Activated T-cell treated with anti-CD3 and anti-CD28 coated beads, Interleukin-2, amount 50 U/mL, for 72 hours (primary cell): ENCODE measurements at regions not wholly inside any gene's neighbourhood (a gene's known extent, or its start where the extent isn't known, plus 50 kb on each side); places are given as distances from the start of the nearest gene placed in this dataset.

Experiments
- ATAC-seq, 2 donors: fragments of 150-1000 bp; cut with Tn5 transposase; replicated peaks in 1 of 2; 2 replicates each; pipeline ENCODE4 v1.10.0; 2021; ENCODE audit warnings: moderate library complexity in 2 of 2, mild to moderate bottlenecking in 1 of 2
- DNase-seq, 2 donors: peaks; one replicate each; pipeline ENCODE4 v3.0.0; 2021 to 2022; ENCODE audit warnings: mixed read lengths in 1 of 2
- H3K27ac Mint-ChIP-seq: one replicate; pipeline ENCODE4 v1.8.0; 2022; ENCODE audit warnings: mild to moderate bottlenecking, moderate library complexity, mixed read lengths
- H3K27me3 Mint-ChIP-seq: one replicate; pipeline ENCODE4 v1.8.0; 2022; ENCODE audit warnings: low read depth, mixed read lengths
- H3K36me3 Mint-ChIP-seq, 2 donors: one replicate each; pipeline ENCODE4 v1.8.0; 2022; ENCODE audit warnings: mixed read lengths in 2 of 2, mild to moderate bottlenecking in 1 of 2; ENCODE audit not compliant: insufficient read depth in 2 of 2
- H3K4me1 Mint-ChIP-seq: one replicate; pipeline ENCODE4 v1.8.0; 2022; ENCODE audit warnings: low read depth, mixed read lengths
- H3K4me3 Mint-ChIP-seq, 2 donors: one replicate each; pipeline ENCODE4 v1.8.0; 2022; ENCODE audit warnings: mild to moderate bottlenecking in 2 of 2, mixed read lengths in 2 of 2, moderate library complexity in 2 of 2
- H3K9me3 Mint-ChIP-seq, 2 donors: one replicate each; pipeline ENCODE4 v1.8.0; 2022; ENCODE audit warnings: mixed read lengths in 2 of 2

GRCh38 chr15:72907733-72908132 is 124.2 kb upstream of the ADPGK start:
- Mint-ChIP-seq H3K4me1 (no peaks in the 10 kb centered on the region), H3K36me3 (no peaks in the 10 kb centered on the region), H3K27me3 (peaks cover 23% of the 10 kb centered on the region), H3K27ac (no peak overlapping the region), H3K9me3 (no peaks in the 10 kb centered on the region), H3K4me3 (no peak overlapping the region)
- ATAC-seq (no peak), DNase-seq (no peak)

- peaks cover 42% of the 10 kb centered on the region for H3K27me3 Mint-ChIP-seq
- DNase-seq = no peak
- no peaks in the 10 kb centered on the region for H3K4me1 Mint-ChIP-seq
These were observed 119.3 kb upstream of the ADPGK start for GRCh38 chr15:72902919-72903260.

DNA sequence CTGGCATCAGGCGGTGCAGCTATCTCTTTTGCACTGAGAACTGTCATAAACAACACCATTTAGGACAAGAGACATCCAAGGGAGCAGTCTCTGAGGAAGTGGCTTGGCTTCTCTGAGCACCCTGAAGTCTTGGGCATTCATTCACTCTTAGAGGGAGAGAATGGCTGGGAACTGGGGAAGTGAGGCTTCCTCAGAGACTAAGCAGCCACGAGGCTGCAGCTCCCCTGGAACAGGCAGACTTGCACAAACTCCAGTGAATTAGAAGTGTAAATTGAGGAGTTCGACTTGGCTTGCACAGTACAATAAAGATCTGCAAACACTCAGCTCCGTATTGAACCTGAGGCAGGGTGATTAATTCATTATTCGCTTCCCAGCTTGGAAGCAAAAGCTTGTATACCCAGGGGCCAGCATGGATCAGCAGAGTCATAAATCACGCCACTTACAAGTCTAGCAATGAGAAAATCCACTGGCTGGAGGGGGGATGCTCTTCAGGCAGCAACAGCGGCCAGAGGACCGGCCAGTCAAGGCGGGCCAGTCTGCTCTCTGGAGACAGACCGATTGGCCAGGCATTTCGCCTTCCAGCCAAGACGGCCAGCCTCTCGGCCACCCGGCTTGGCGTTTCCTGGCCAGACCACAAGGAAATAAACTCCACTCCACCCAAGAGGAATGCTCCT is 118.8 kb upstream of the ADPGK start:
- DNase-seq (no peak), ATAC-seq (no peak)
- H3K4me3 Mint-ChIP-seq = no peak overlapping the region
- no peaks in the 10 kb centered on the region for H3K9me3 Mint-ChIP-seq
- no peaks in the 10 kb centered on the region for H3K36me3 Mint-ChIP-seq
- no peak overlapping the region for H3K27ac Mint-ChIP-seq
- no peaks in the 10 kb centered on the region for H3K4me1 Mint-ChIP-seq
- H3K27me3 Mint-ChIP-seq = peaks cover 42% of the 10 kb centered on the region

More at GRCh38 chr15:72902919-72903260, 119.3 kb upstream of the ADPGK start:
- Mint-ChIP-seq H3K9me3 (no peaks in the 10 kb centered on the region), H3K36me3 (no peaks in the 10 kb centered on the region), H3K27ac (no peak overlapping the region), H3K4me3 (no peak overlapping the region)
- ATAC-seq = no peak

DNA sequence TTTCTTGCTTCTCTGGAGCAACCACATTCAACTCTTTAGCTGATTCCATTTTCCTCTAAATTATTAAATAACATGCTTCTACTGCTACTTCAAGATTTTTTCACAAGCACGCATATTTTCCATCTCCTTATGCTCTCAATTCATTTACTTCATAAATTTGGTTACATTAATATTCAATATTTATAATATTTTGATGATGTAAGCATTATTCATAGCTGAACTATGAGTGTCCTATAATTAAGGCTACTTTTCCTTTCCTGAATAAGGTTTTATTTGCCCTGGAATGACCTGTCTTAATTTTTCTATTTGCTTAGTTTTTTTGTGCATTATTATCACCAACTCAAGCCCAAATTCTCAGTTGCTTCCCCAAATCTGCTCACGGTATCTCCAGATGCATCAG is 109.4 kb upstream of the ADPGK start:
- no peak for ATAC-seq
- no peak overlapping the region for H3K27ac Mint-ChIP-seq
- peaks cover 42% of the 10 kb centered on the region for H3K27me3 Mint-ChIP-seq
- H3K4me1 Mint-ChIP-seq = no peaks in the 10 kb centered on the region
- H3K9me3 Mint-ChIP-seq = no peaks in the 10 kb centered on the region
- no peaks in the 10 kb centered on the region for H3K36me3 Mint-ChIP-seq
- DNase-seq = no peak
- no peak overlapping the region for H3K4me3 Mint-ChIP-seq

DNA sequence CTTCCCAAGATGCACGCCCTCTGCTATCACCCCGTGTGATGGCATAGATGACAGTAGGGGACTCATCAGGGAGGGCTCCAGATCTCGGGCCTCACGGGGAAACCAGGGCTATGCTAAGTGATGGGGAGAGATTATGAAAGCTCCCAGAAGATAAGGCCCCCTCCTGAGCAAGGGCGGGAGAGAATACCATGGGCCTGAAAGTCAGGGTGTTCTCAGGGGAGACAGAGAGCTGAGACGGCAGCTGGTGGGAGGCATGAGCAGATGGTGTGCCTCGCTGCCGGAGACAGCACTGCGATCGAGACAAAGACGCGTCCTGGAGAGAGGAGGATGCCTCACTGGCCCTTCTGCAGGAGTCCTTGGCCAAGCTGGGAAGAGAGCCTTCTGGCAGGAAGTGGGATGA is 106.5 kb upstream of the ADPGK start:
- Mint-ChIP-seq H3K4me1 (no peaks in the 10 kb centered on the region), H3K27me3 (peaks cover 19% of the 10 kb centered on the region), H3K9me3 (peaks cover 0 to 1% of the 10 kb centered on the region in 2 donors), H3K4me3 (no peak overlapping the region), H3K36me3 (peaks cover 0 to 1% of the 10 kb centered on the region in 2 donors), H3K27ac (no peak overlapping the region)
- DNase-seq (no peak), ATAC-seq (no peak)

- Mint-ChIP-seq H3K36me3 (peaks cover 0 to 1% of the 10 kb centered on the region in 2 donors), H3K9me3 (peaks cover 0 to 2% of the 10 kb centered on the region in 2 donors), H3K27me3 (peaks cover 19% of the 10 kb centered on the region), H3K27ac (no peak overlapping the region), H3K4me3 (no peak overlapping the region), H3K4me1 (no peaks in the 10 kb centered on the region)
- DNase-seq (no peak), ATAC-seq (no peak)
These were observed 106.0 kb upstream of the ADPGK start for GRCh38 chr15:72889545-72889944.

- Mint-ChIP-seq H3K27me3 (peaks cover 19% of the 10 kb centered on the region), H3K36me3 (peaks cover 0 to 1% of the 10 kb centered on the region in 2 donors), H3K4me1 (no peaks in the 10 kb centered on the region), H3K9me3 (peaks cover 0 to 2% of the 10 kb centered on the region in 2 donors), H3K4me3 (no peak overlapping the region), H3K27ac (no peak overlapping the region)
- ATAC-seq = no peak
- no peak for DNase-seq
These were observed 105.3 kb upstream of the ADPGK start for GRCh38 chr15:72888811-72889210.

DNA sequence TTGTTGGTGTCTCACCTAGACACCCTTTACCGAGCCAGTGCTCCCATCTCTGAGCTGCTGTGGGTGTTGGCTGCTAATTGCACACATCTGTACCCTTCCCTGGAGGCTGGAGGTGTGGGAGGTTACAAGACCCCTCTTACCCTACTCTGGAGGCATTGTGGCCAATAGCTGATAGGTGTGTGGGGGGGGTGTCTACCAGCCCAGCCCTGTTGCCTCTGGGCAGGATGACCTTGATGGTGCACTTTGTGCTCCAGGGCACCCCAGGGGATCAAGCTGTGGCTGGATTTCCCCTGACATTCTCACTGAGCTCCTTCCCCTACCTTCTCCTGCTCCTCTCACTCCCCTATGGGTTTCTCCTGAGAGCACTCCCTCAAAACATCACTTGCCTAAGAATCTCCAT is 104.7 kb upstream of the ADPGK start:
- DNase-seq (no peak), ATAC-seq (no peak)
- H3K4me1 Mint-ChIP-seq = no peaks in the 10 kb centered on the region
- peaks cover 19% of the 10 kb centered on the region for H3K27me3 Mint-ChIP-seq
- peaks cover 0 to 5% of the 10 kb centered on the region in 2 donors for H3K9me3 Mint-ChIP-seq
- peaks cover 0 to 5% of the 10 kb centered on the region in 2 donors for H3K36me3 Mint-ChIP-seq
- H3K27ac Mint-ChIP-seq = no peak overlapping the region
- H3K4me3 Mint-ChIP-seq = no peak overlapping the region

- Mint-ChIP-seq H3K4me1 (no peaks in the 10 kb centered on the region), H3K27me3 (peaks cover 18% of the 10 kb centered on the region), H3K36me3 (peaks cover 4 to 5% of the 10 kb centered on the region in 2 donors), H3K27ac (no peak overlapping the region), H3K4me3 (no peak overlapping the region), H3K9me3 (peaks cover 3 to 8% of the 10 kb centered on the region in 2 donors)
- ATAC-seq = no peak
- DNase-seq = no peak
These were observed 103.8 kb upstream of the ADPGK start for GRCh38 chr15:72887376-72887775.

GRCh38 chr15:72884311-72884710 is 100.8 kb upstream of the ADPGK start:
- no peak for DNase-seq
- peaks cover 4 to 6% of the 10 kb centered on the region in 2 donors for H3K36me3 Mint-ChIP-seq
- peaks cover 8% of the 10 kb centered on the region for H3K27me3 Mint-ChIP-seq
- no peaks in the 10 kb centered on the region for H3K4me1 Mint-ChIP-seq
- H3K4me3 Mint-ChIP-seq = no peak overlapping the region
- peaks cover 8% of the 10 kb centered on the region in 2 donors for H3K9me3 Mint-ChIP-seq
- H3K27ac Mint-ChIP-seq = no peak overlapping the region
- ATAC-seq = no peak

GRCh38 chr15:72873379-72874233 is 90.0 kb upstream of the ADPGK start:
- H3K36me3 Mint-ChIP-seq = no peaks in the 10 kb centered on the region
- no peak overlapping the region for H3K4me3 Mint-ChIP-seq
- ATAC-seq (no peak), DNase-seq (no peak)
- H3K27me3 Mint-ChIP-seq = peaks cover 30% of the 10 kb centered on the region
- no peak overlapping the region for H3K27ac Mint-ChIP-seq
- no peaks in the 10 kb centered on the region for H3K9me3 Mint-ChIP-seq
- no peaks in the 10 kb centered on the region for H3K4me1 Mint-ChIP-seq

DNA sequence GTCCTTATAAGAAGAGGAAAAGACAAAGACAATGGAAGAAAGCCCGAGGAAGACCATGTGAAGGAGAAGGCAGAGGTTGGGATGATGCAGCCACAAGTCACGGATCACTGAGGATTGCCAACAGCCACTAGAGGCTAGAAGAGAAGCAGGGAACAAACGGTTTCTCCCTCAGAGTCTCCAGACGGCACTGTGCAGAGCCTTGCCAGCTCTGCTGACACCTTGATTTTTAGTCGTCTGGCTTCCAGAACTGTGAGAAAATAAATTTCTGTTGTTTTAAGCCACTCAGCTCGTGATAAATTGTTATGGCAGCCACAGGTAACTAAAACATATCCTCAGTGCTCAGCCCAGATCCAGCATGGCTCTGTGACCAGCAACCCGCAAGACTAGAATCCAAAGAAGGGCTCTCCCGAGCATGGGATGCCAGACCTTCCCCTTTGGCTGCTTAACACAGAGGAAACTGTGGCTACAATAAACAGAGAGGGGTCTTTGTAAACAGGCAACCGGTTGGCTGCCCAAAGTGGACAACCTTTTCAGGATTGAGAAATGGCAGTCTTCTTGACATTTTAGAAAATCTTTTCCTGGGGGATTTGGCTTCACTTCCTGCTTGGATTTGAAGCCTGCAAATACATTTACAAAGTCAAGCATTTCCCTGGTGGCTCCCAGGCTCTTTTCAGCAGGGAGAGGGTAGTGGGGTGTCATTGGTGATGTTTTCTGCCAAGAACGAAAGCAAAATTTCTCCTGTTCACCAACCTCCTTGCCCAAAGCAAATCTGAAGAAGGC is 88.7 kb upstream of the ADPGK start:
- Mint-ChIP-seq H3K36me3 (no peaks in the 10 kb centered on the region), H3K27me3 (peaks cover 36% of the 10 kb centered on the region), H3K27ac (no peak overlapping the region), H3K9me3 (no peaks in the 10 kb centered on the region), H3K4me1 (no peaks in the 10 kb centered on the region), H3K4me3 (no peak overlapping the region)
- DNase-seq (no peak), ATAC-seq (no peak)
